Neuronal stem cell (in vitro differentiated cells): ENCODE measurements at regions not wholly inside any gene's neighbourhood (a gene's known extent, or its start where the extent isn't known, plus 50 kb on each side); places are given as distances from the start of the nearest gene placed in this dataset.

Experiments used
- DNase-seq: peaks from one replicate; pipeline ENCODE4 v3.0.0-alpha.2; 2013; ENCODE audit warnings: low spot score
- H2AFZ ChIP-seq: one replicate; pipeline ENCODE4 v1.6.1; 2013; ENCODE audit warnings: mild to moderate bottlenecking, low read length, inconsistent platforms
- H2AK5ac ChIP-seq: 2 replicates; pipeline ENCODE4 v1.6.1; 2013; ENCODE audit warnings: low read depth, mild to moderate bottlenecking, inconsistent platforms, low read length, moderate library complexity, mixed read lengths
- H2BK120ac ChIP-seq: 2 replicates; pipeline ENCODE4 v1.6.1; 2013; ENCODE audit warnings: low read depth, mild to moderate bottlenecking, inconsistent platforms, low read length, moderate library complexity, mixed read lengths
- H2BK12ac ChIP-seq: one replicate; pipeline ENCODE4 v1.6.1; 2013; ENCODE audit warnings: low read length, inconsistent platforms
- H2BK15ac ChIP-seq: 2 replicates; pipeline ENCODE4 v1.6.1; 2013; ENCODE audit warnings: mild to moderate bottlenecking, low read length, inconsistent platforms, mixed read lengths
- H2BK5ac ChIP-seq: one replicate; pipeline ENCODE4 v1.6.1; 2013; ENCODE audit warnings: inconsistent platforms, mild to moderate bottlenecking, low read length, moderate library complexity
- H3K14ac ChIP-seq: one replicate; pipeline ENCODE4 v1.6.1; 2013; ENCODE audit warnings: low read length, inconsistent platforms
- H3K18ac ChIP-seq: 2 replicates; pipeline ENCODE4 v1.6.1; 2013; ENCODE audit warnings: low read length, inconsistent platforms
- H3K23ac ChIP-seq: 2 replicates; pipeline ENCODE4 v1.6.1; 2013; ENCODE audit warnings: low read depth, mild to moderate bottlenecking, mixed read lengths, low read length, inconsistent platforms; ENCODE audit not compliant: poor library complexity
- H3K27ac ChIP-seq: replicated peaks from 3 replicates; pipeline ENCODE4 v1.5.1; 2013; ENCODE audit warnings: low read length, inconsistent platforms
- H3K27me3 ChIP-seq, 3 experiments: 2 replicates each; pipeline ENCODE4 v1.6.1; 2013; ENCODE audit warnings: low read length in 3 of 3, mild to moderate bottlenecking in 2 of 3, inconsistent platforms in 1 of 3, low read depth in 1 of 3, mixed read lengths in 1 of 3, moderate library complexity in 1 of 3; ENCODE audit not compliant: control insufficient read depth in 3 of 3, insufficient read depth in 3 of 3
- H3K36me3 ChIP-seq, 2 donors: replicated peaks in 1 of 2; 2 replicates each; pipeline ENCODE4 v1.6.1; 2013; ENCODE audit warnings: low read length in 2 of 2; ENCODE audit not compliant: control insufficient read depth in 2 of 2, insufficient read depth in 2 of 2
- H3K4ac ChIP-seq: 2 replicates; pipeline ENCODE4 v1.6.1; 2013; ENCODE audit warnings: inconsistent platforms, mild to moderate bottlenecking, low read length, moderate library complexity
- H3K4me1 ChIP-seq, 2 donors: 1 replicate in 1 of 2; 2 replicates in 1 of 2; pipeline ENCODE4 v1.6.1; 2013; ENCODE audit warnings: low read length in 2 of 2, low read depth in 1 of 2; ENCODE audit not compliant: control insufficient read depth in 2 of 2, insufficient read depth in 1 of 2
- H3K4me2 ChIP-seq: one replicate; pipeline ENCODE4 v1.6.1; 2013; ENCODE audit warnings: mild to moderate bottlenecking, low read length, inconsistent platforms; ENCODE audit not compliant: insufficient read depth, poor library complexity, severe bottlenecking
- H3K4me3 ChIP-seq, 2 donors: 2 replicates each; pipeline ENCODE4 v1.5.1; 2013; ENCODE audit warnings: low read length in 2 of 2, mild to moderate bottlenecking in 2 of 2, inconsistent platforms in 1 of 2, moderate library complexity in 1 of 2
- H3K79me1 ChIP-seq: one replicate; pipeline ENCODE4 v1.6.1; 2013; ENCODE audit warnings: low read depth, mild to moderate bottlenecking, inconsistent platforms, low read length, moderate library complexity
- H3K9ac ChIP-seq: one replicate; pipeline ENCODE4 v1.6.1; 2013; ENCODE audit warnings: mild to moderate bottlenecking, low read depth, low read length, inconsistent platforms; ENCODE audit not compliant: poor library complexity
- H3K9me3 ChIP-seq, 2 donors: replicated peaks in 1 of 2; 2 replicates each; pipeline versions ENCODE3 to v1.6.1; 2013; ENCODE audit warnings: low read length in 2 of 2, mild to moderate bottlenecking in 2 of 2, inconsistent platforms in 1 of 2, low read depth in 1 of 2, mixed read lengths in 1 of 2, moderate library complexity in 1 of 2; ENCODE audit not compliant: control insufficient read depth in 2 of 2, insufficient read depth in 1 of 2
- H4K8ac ChIP-seq: one replicate; pipeline ENCODE4 v1.6.1; 2013; ENCODE audit warnings: low read depth, mild to moderate bottlenecking, inconsistent platforms, low read length, moderate library complexity
- H4K91ac ChIP-seq: one replicate; pipeline ENCODE4 v1.6.1; 2013; ENCODE audit warnings: low read length, low read depth, mild to moderate bottlenecking, inconsistent platforms; ENCODE audit not compliant: poor library complexity
- WGBS, 2 donors: extraction: QIAGEN DNeasy Blood & Tissue Kit; methylation state at CpG; one replicate each; pipeline ENCODE4 v1.1.7; 2013; ENCODE audit warnings: missing lambda C conversion rate in 2 of 2, mixed read lengths in 1 of 2; ENCODE audit not compliant: insufficient read length in 2 of 2, insufficient replicate concordance in 1 of 2; ENCODE audit errors: extremely low coverage in 2 of 2; 5-methylcytosine and 5-hydroxymethylcytosine counted together

DNA sequence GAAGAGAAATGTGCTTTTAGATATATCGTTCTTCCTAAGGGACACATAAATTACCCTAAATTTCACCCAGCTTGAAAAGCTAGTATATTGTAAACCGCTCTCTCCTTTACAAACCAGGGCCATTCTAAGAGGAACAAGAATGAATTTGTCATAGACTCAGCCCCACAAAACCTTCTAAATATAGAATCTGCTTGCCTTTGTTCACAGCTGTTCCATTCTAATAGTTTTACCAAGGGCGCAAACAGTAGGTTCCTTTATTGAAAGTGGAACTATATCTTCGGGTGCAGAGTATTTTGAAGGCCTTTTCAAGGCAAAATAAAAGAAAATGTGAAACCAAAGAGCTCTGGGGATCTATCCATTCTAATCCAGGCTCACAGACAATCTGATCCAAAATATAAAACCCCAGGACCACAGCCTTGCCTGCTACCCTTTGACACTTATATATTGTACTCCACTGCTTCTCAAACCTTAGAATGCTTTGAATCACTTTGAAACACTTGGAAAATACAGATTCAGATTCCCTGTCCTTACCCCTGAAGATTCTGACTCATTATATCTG is 316.8 kb downstream of the PAX3 start:
- no CpG with 5 or more reads among the region's 4 CpGs for WGBS, 2 donors
- no peak overlapping the region for H3K18ac ChIP-seq
- H2AFZ ChIP-seq, result peak overlapping the region; percentile 30
- H3K14ac ChIP-seq, result no peak overlapping the region
- no peak overlapping the region for H3K4ac ChIP-seq
- H2BK15ac ChIP-seq, result no peak overlapping the region
- no peak overlapping the region for H4K8ac ChIP-seq
- H3K4me3 ChIP-seq, result no peak overlapping the region
- H3K36me3 ChIP-seq, result no peaks in the 10 kb centered on the region
- no peak overlapping the region for H2BK12ac ChIP-seq
- no peak overlapping the region for H2BK5ac ChIP-seq
- peaks cover 5 to 6% of the 10 kb centered on the region in 2 donors for H3K4me1 ChIP-seq
- H4K91ac ChIP-seq, result no peak overlapping the region
- no peak overlapping the region for H2BK120ac ChIP-seq
- DNase-seq, result no peak
- H3K27me3 ChIP-seq, result no peaks in the 10 kb centered on the region
- H3K79me1 ChIP-seq, result no peaks in the 10 kb centered on the region
- H3K27ac ChIP-seq, result no peak overlapping the region
- no peak overlapping the region for H3K9ac ChIP-seq
- no peak overlapping the region for H2AK5ac ChIP-seq
- no peaks in the 10 kb centered on the region for H3K9me3 ChIP-seq
- H3K23ac ChIP-seq, result no peak overlapping the region
- no peak overlapping the region for H3K4me2 ChIP-seq

- H3K4me3 ChIP-seq, result no peak overlapping the region
- H2BK120ac ChIP-seq, result no peak overlapping the region
- H3K23ac ChIP-seq, result no peak overlapping the region
- H3K27me3 ChIP-seq, result no peaks in the 10 kb centered on the region
- no peak overlapping the region for H3K9ac ChIP-seq
- no peak overlapping the region for H3K14ac ChIP-seq
- no peak overlapping the region for H2BK15ac ChIP-seq
- no peak overlapping the region for H2AK5ac ChIP-seq
- H3K18ac ChIP-seq, result no peak overlapping the region
- H3K4me1 ChIP-seq, result peaks cover 0 to 3% of the 10 kb centered on the region in 2 donors
- no peaks in the 10 kb centered on the region for H3K79me1 ChIP-seq
- no peak overlapping the region for H3K4ac ChIP-seq
- no CpG with 5 or more reads among the region's 2 CpGs for WGBS, 2 donors
- no peak overlapping the region for H2BK5ac ChIP-seq
- no peak overlapping the region for H3K27ac ChIP-seq
- no peak overlapping the region for H3K4me2 ChIP-seq
- H3K9me3 ChIP-seq, result no peaks in the 10 kb centered on the region
- no peak overlapping the region for H2AFZ ChIP-seq
- no peak overlapping the region for H4K8ac ChIP-seq
- no peaks in the 10 kb centered on the region for H3K36me3 ChIP-seq
- H2BK12ac ChIP-seq, result no peak overlapping the region
- DNase-seq, result no peak
- H4K91ac ChIP-seq, result no peak overlapping the region
Measured at GRCh38 chr2:221975151-221975550, 323.6 kb downstream of the PAX3 start.

GRCh38 chr2:221973902-221974301 is 324.9 kb downstream of the PAX3 start:
- no peak overlapping the region for H2BK12ac ChIP-seq
- no peak overlapping the region for H3K23ac ChIP-seq
- no peak overlapping the region for H3K4me2 ChIP-seq
- no peak overlapping the region for H3K27ac ChIP-seq
- H3K4me3 ChIP-seq, result no peak overlapping the region
- DNase-seq, result no peak
- H2BK5ac ChIP-seq, result no peak overlapping the region
- no peaks in the 10 kb centered on the region for H3K79me1 ChIP-seq
- H3K4me1 ChIP-seq, result peaks cover 0 to 5% of the 10 kb centered on the region in 2 donors
- no peaks in the 10 kb centered on the region for H3K27me3 ChIP-seq
- H4K91ac ChIP-seq, result no peak overlapping the region
- H2AFZ ChIP-seq, result no peak overlapping the region
- no peak overlapping the region for H2BK15ac ChIP-seq
- no peak overlapping the region for H3K4ac ChIP-seq
- no peaks in the 10 kb centered on the region for H3K9me3 ChIP-seq
- no CpG with 5 or more reads among the region's 2 CpGs for WGBS, 2 donors
- H2BK120ac ChIP-seq, result no peak overlapping the region
- no peak overlapping the region for H3K14ac ChIP-seq
- no peak overlapping the region for H2AK5ac ChIP-seq
- H3K9ac ChIP-seq, result no peak overlapping the region
- H4K8ac ChIP-seq, result no peak overlapping the region
- H3K36me3 ChIP-seq, result no peaks in the 10 kb centered on the region
- H3K18ac ChIP-seq, result no peak overlapping the region

DNA sequence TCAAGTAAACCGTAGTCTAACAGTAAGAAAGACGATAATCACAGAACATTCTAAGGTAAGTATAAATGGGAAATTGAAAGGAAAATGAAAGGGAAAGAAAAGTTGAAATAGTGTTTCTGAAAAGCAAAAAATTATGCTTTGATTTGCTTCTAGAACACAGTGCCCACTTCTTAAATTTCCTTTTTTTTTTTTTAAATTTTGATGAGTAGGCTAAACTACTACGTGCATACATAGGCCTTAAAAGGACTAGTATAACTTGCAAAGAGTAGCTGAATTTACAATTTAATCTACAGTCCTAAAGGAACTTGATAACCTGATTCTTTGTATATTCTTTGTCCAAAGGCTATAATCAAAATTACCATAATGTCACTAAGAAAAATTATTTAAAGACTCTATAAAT is 325.3 kb downstream of the PAX3 start:
- no peak overlapping the region for H3K23ac ChIP-seq
- no peak overlapping the region for H3K27ac ChIP-seq
- no peaks in the 10 kb centered on the region for H3K79me1 ChIP-seq
- H3K14ac ChIP-seq, result no peak overlapping the region
- no peak for DNase-seq
- no peak overlapping the region for H3K4ac ChIP-seq
- no peak overlapping the region for H2BK120ac ChIP-seq
- H3K4me1 ChIP-seq, result peaks cover 0 to 5% of the 10 kb centered on the region in 2 donors
- H2BK12ac ChIP-seq, result no peak overlapping the region
- no peak overlapping the region for H3K9ac ChIP-seq
- no peaks in the 10 kb centered on the region for H3K36me3 ChIP-seq
- H2BK15ac ChIP-seq, result no peak overlapping the region
- no peak overlapping the region for H3K18ac ChIP-seq
- H2AFZ ChIP-seq, result no peak overlapping the region
- H3K4me2 ChIP-seq, result no peak overlapping the region
- no peak overlapping the region for H2AK5ac ChIP-seq
- WGBS, 2 donors, result no CpG with 5 or more reads among the region's 3 CpGs
- no peaks in the 10 kb centered on the region for H3K9me3 ChIP-seq
- H3K4me3 ChIP-seq, result no peak overlapping the region
- no peaks in the 10 kb centered on the region for H3K27me3 ChIP-seq
- H2BK5ac ChIP-seq, result no peak overlapping the region
- H4K8ac ChIP-seq, result no peak overlapping the region
- no peak overlapping the region for H4K91ac ChIP-seq
